A549 (cell line): ENCODE measurements at regions not wholly inside any gene's neighbourhood (a gene's known extent, or its start where the extent isn't known, plus 50 kb on each side); places are given as distances from the start of the nearest gene placed in this dataset.

Source experiments
- ATAC-seq, 2 experiments: fragments of 200-7000 bp in 1 of 2; fragments of >200 bp in 1 of 2; cut with Nextera tagmentation in 1 of 2; cut with Tn5 transposase in 1 of 2; 3 replicates each; pipeline versions ENCODE4 v1.8.0 to v1.9.1; 2018 to 2020; ENCODE audit warnings: mild to moderate bottlenecking in 1 of 2, moderate library complexity in 1 of 2
- CTCF ChIA-PET: fragments of 300-600 bp; sonication (Branson Sonifier 250); formaldehyde crosslinking; extraction: SDS; loops from one replicate; lab custom pipeline; 2021; ENCODE audit warnings: antibody characterized with exemption, inconsistent platforms; lab: Yijun Ruan, JAX
- POLR2A ChIA-PET: fragments of 350-600 bp; formaldehyde crosslinking; extraction: SDS; loops from one replicate; lab custom pipeline; 2021; ENCODE audit warnings: antibody characterized with exemption, inconsistent platforms; lab: Yijun Ruan, JAX
- DNase-seq, 2 experiments: peaks; one replicate each; pipeline versions ENCODE4 v3.0.0 to v3.0.0-alpha.2; 2011 to 2016; ENCODE audit warnings: low read depth in 1 of 2, low spot score in 1 of 2
- FAIRE-seq: peaks from 2 replicates; lab custom pipeline; 2011; peaks lifted over from hg19 to GRCh38; lab: Jason Lieb, UNC
- H3K27ac ChIP-seq, 2 experiments: fragments of >200 bp; sonication (Bioruptor Twin); formaldehyde crosslinking; 3 replicates each; pipeline ENCODE4 v1.5.1; 2016 to 2017
- H3K4me1 ChIP-seq: fragments of >200 bp; sonication (Bioruptor Twin); formaldehyde crosslinking; 3 replicates; pipeline ENCODE4 v1.6.1; 2016
- H3K4me2 ChIP-seq: fragments of >200 bp; sonication (Bioruptor Twin); formaldehyde crosslinking; 3 replicates; pipeline ENCODE4 v1.6.1; 2016
- H3K4me3 ChIP-seq: fragments of >200 bp; sonication (Bioruptor Twin); formaldehyde crosslinking; 3 replicates; pipeline ENCODE4 v1.5.1; 2016
- H3K9me3 ChIP-seq: fragments of >200 bp; sonication (Bioruptor Twin); formaldehyde crosslinking; 3 replicates; pipeline ENCODE4 v1.6.1; 2016
- BHLHE40 ChIP-seq: IDR thresholded peaks from 2 replicates; pipeline ENCODE4 v1.6.1; 2012; ENCODE audit warnings: low read depth, low read length, inconsistent platforms
- CHD2 ChIP-seq: fragments of 150-350 bp; IDR thresholded peaks from 2 replicates; pipeline ENCODE4 v1.6.1; 2014; ENCODE audit warnings: low read length; ENCODE audit not compliant: partially characterized antibody
- CHD4 ChIP-seq: fragments of 200-600 bp; sonication (generic); IDR thresholded peaks from 2 replicates; pipeline ENCODE4 v1.6.1; 2016; ENCODE audit warnings: antibody characterized with exemption, mild to moderate bottlenecking, borderline replicate concordance
- E2F6 ChIP-seq: IDR thresholded peaks from 2 replicates; pipeline ENCODE4 v1.6.1; 2012; ENCODE audit warnings: low read depth, borderline replicate concordance
- EHF ChIP-seq: fragments of 250-450 bp; sonication (Bioruptor Pico); IDR thresholded peaks from 2 replicates; pipeline ENCODE4 v1.5.0; 2020; ENCODE audit warnings: mild to moderate bottlenecking
- EP300 ChIP-seq, 2 experiments: fragments of >200 bp; sonication (Bioruptor Twin); formaldehyde crosslinking; IDR thresholded peaks; 2 replicates in 1 of 2; 3 replicates in 1 of 2; pipeline ENCODE4 v1.6.1; 2016 to 2017
- ESRRA ChIP-seq: fragments of 150-350 bp; IDR thresholded peaks from 2 replicates; pipeline ENCODE4 v1.6.1; 2014; ENCODE audit warnings: mild to moderate bottlenecking, low read length, borderline replicate concordance
- FOSL2 ChIP-seq, 2 experiments: fragments of 450-650 bp in 1 of 2; fragments of >200 bp in 1 of 2; sonication (Bioruptor Twin) in 1 of 2; formaldehyde crosslinking; IDR thresholded peaks; 2 replicates each; pipeline versions ENCODE4 v1.5.0 to v1.6.1; 2016 to 2020; ENCODE audit warnings: mild to moderate bottlenecking in 1 of 2, moderate library complexity in 1 of 2
- FOXS1 ChIP-seq: fragments of 250-450 bp; sonication (Bioruptor Pico); IDR thresholded peaks from 2 replicates; pipeline ENCODE4 v1.5.0; 2020; ENCODE audit warnings: mild to moderate bottlenecking, moderate library complexity
- GATA3 ChIP-seq: IDR thresholded peaks from 2 replicates; pipeline ENCODE4 v1.6.1; 2012; ENCODE audit warnings: borderline replicate concordance
- HDAC2 ChIP-seq: fragments of 200-600 bp; sonication (generic); IDR thresholded peaks from 2 replicates; pipeline ENCODE4 v1.6.1; 2016
- JUN ChIP-seq, 2 experiments: fragments of >200 bp; sonication (Bioruptor Twin); formaldehyde crosslinking; IDR thresholded peaks; 2 replicates in 1 of 2; 3 replicates in 1 of 2; pipeline ENCODE4 v1.6.1; 2016 to 2017
- KDM5A ChIP-seq: fragments of 200-600 bp; sonication (generic); IDR thresholded peaks from 2 replicates; pipeline ENCODE4 v1.6.1; 2016; ENCODE audit warnings: antibody characterized with exemption, mild to moderate bottlenecking
- MAFK ChIP-seq: fragments of 450-650 bp; IDR thresholded peaks from 2 replicates; pipeline ENCODE4 v1.6.1; 2014; ENCODE audit not compliant: partially characterized antibody
- MAX ChIP-seq: IDR thresholded peaks from 2 replicates; pipeline ENCODE4 v1.6.1; 2012
- MAZ ChIP-seq: fragments of 150-350 bp; IDR thresholded peaks from 2 replicates; pipeline ENCODE4 v1.6.1; 2014; ENCODE audit warnings: antibody characterized with exemption, low read depth, low read length, borderline replicate concordance
- NFE2L2 ChIP-seq: fragments of 150-350 bp; conservative IDR thresholded peaks from 2 replicates; pipeline ENCODE4 v1.6.1; 2014; ENCODE audit warnings: low read length
- PBX3 ChIP-seq: IDR thresholded peaks from 2 replicates; pipeline ENCODE4 v1.6.1; 2012
- POLR2AphosphoS2 ChIP-seq: conservative IDR thresholded peaks from 2 replicates; pipeline ENCODE4 v1.6.1; 2012; ENCODE audit warnings: low read length, improper control_type of control experiment, inconsistent platforms
- RARB ChIP-seq: fragments of 250-450 bp; sonication (Bioruptor Pico); IDR thresholded peaks from 2 replicates; pipeline ENCODE4 v1.8.0; 2021; ENCODE audit warnings: mild to moderate bottlenecking, moderate library complexity
- RFX5 ChIP-seq: fragments of 450-650 bp; IDR thresholded peaks from 2 replicates; pipeline ENCODE4 v1.7.1; 2014; ENCODE audit warnings: antibody characterized with exemption, mild to moderate bottlenecking, moderate library complexity
- TFCP2L1 ChIP-seq: fragments of 250-450 bp; sonication (Bioruptor Pico); IDR thresholded peaks from 2 replicates; pipeline ENCODE4 v1.5.0; 2021; ENCODE audit warnings: mild to moderate bottlenecking
- TP53 ChIP-seq: fragments of 250-450 bp; sonication (Bioruptor Pico); IDR thresholded peaks from 2 replicates; pipeline ENCODE4 v1.5.0; 2021; ENCODE audit warnings: mild to moderate bottlenecking, moderate library complexity
- USF2 ChIP-seq: fragments of 450-650 bp; IDR thresholded peaks from 2 replicates; pipeline ENCODE4 v1.6.1; 2014; ENCODE audit warnings: antibody characterized with exemption
- ZFP36 ChIP-seq: fragments of 450-650 bp; IDR thresholded peaks from 2 replicates; pipeline ENCODE4 v1.6.1; 2014; ENCODE audit warnings: borderline replicate concordance; ENCODE audit not compliant: partially characterized antibody
- ZNF302 ChIP-seq: fragments of 250-450 bp; sonication (Bioruptor Pico); IDR thresholded peaks from 2 replicates; pipeline ENCODE4 v1.9.0; 2021; ENCODE audit warnings: inconsistent platforms, mild to moderate bottlenecking, moderate library complexity
- ZSCAN20 ChIP-seq: fragments of 250-450 bp; sonication (Bioruptor Pico); IDR thresholded peaks from 2 replicates; pipeline ENCODE4 v1.8.0; 2022; ENCODE audit warnings: mild to moderate bottlenecking, moderate library complexity
- WGBS: methylation state at CpG from one replicate; pipeline ENCODE4 v1.1.6; 2017; ENCODE audit errors: missing lambda C conversion rate; 5-methylcytosine and 5-hydroxymethylcytosine counted together

- ChIA-PET CTCF (no interaction called here), POLR2A (no interaction called here)
- Histone ChIP-seq H3K27ac (no peak overlapping the region), H3K4me1 (no peaks in the 10 kb centered on the region), H3K4me3 (no peak overlapping the region), H3K4me2 (no peak overlapping the region), H3K9me3 (no peaks in the 10 kb centered on the region)
- FAIRE-seq, result no peak
- no peak for TF ChIP-seq POLR2AphosphoS2
- no peak for DNase-seq
- 17% methylated on average over 3 of the region's 3 CpGs for WGBS
- no peak for ATAC-seq
Measured at GRCh38 chr6:125354649-125355048, 52.9 kb upstream of the HDDC2 start.

- H3K27ac ChIP-seq, result no peak overlapping the region
- FAIRE-seq, result no peak
Measured at GRCh38 chr6:125356884-125357283, 55.1 kb upstream of the HDDC2 start.

GRCh38 chr6:125357515-125358256, 55.9 kb upstream of the HDDC2 start:
- ATAC-seq (no peak), DNase-seq (no peak), FAIRE-seq (no peak)
- Histone ChIP-seq H3K9me3 (no peaks in the 10 kb centered on the region), H3K27ac (no peak overlapping the region), H3K4me2 (no peak overlapping the region), H3K4me1 (no peaks in the 10 kb centered on the region), H3K4me3 (no peak overlapping the region)
- TF ChIP-seq MAFK (no peak), CHD2 (no peak), FOSL2 (IDR thresholded peaks at IDR 0.05) (no peak), FOSL2 (CRISPR knock-in tag; IDR thresholded peaks at IDR 0.05) (no peak)
- ChIA-PET CTCF (no interaction called here), POLR2A (no interaction called here)
- 10% methylated on average over 7 of the region's 8 CpGs for WGBS

More at GRCh38 chr6:125356884-125357283, 55.1 kb upstream of the HDDC2 start:
- TF ChIP-seq BHLHE40 (no peak), MAFK (no peak), KDM5A (no peak), ZNF302 (CRISPR knock-in tag) (no peak), EHF (no peak), CHD4 (no peak), RARB (CRISPR knock-in tag) (no peak), HDAC2 (no peak), PBX3 (no peak)
- Histone ChIP-seq H3K4me2 (no peak overlapping the region), H3K4me3 (no peak overlapping the region), H3K4me1 (no peaks in the 10 kb centered on the region), H3K9me3 (no peaks in the 10 kb centered on the region)
- ChIA-PET POLR2A (no interaction called here), CTCF (no interaction called here)
- DNase-seq, result no peak
- ATAC-seq, result no peak
- whole genome bisulfite sequencing, result 0% methylated on average over 4 of the region's 5 CpGs

GRCh38 chr6:125358898-125359297, 57.1 kb upstream of the HDDC2 start:
- no peaks in the 10 kb centered on the region for H3K4me1 ChIP-seq
- CTCF ChIA-PET, result no interaction called here
- ATAC-seq (no peak), DNase-seq (no peak)
- 65% methylated on average over 3 of the region's 3 CpGs for WGBS
- no peak for TF ChIP-seq TP53 (CRISPR knock-in tag)
- no peak for TF ChIP-seq TFCP2L1
- no peak for TF ChIP-seq HDAC2
- TF ChIP-seq FOXS1 (CRISPR knock-in tag), result no peak
- TF ChIP-seq GATA3, result no peak
- no peak for TF ChIP-seq EP300 (IDR thresholded peaks at IDR 0.05)
- TF ChIP-seq ZFP36, result no peak
- TF ChIP-seq E2F6, result no peak
- no peak for TF ChIP-seq NFE2L2
- TF ChIP-seq JUN (IDR thresholded peaks at IDR 0.05), result no peak
- TF ChIP-seq ZSCAN20, result no peak
- TF ChIP-seq BHLHE40, result no peak
- TF ChIP-seq RFX5, result no peak
- TF ChIP-seq ESRRA, result no peak
- TF ChIP-seq USF2, result no peak
- TF ChIP-seq EHF, result no peak
- TF ChIP-seq MAZ, result no peak
- TF ChIP-seq MAX, result no peak
- no peak for TF ChIP-seq MAFK
- TF ChIP-seq, all 56 proteins: peak for 0
- Histone ChIP-seq H3K4me2 (no peak overlapping the region), H3K4me3 (no peak overlapping the region), H3K9me3 (no peaks in the 10 kb centered on the region), H3K27ac (no peak overlapping the region)
- POLR2A ChIA-PET, result no interaction called here
- no peak for FAIRE-seq
